Kidney glomerular epithelial cell (primary cell): ENCODE measurements at regions not wholly inside any gene's neighbourhood (a gene's known extent, or its start where the extent isn't known, plus 50 kb on each side); places are given as distances from the start of the nearest gene placed in this dataset.

Experiments
- DNase-seq: peaks from one replicate; lab custom pipeline; 2025; lab: John Stamatoyannopoulos, UW

DNA sequence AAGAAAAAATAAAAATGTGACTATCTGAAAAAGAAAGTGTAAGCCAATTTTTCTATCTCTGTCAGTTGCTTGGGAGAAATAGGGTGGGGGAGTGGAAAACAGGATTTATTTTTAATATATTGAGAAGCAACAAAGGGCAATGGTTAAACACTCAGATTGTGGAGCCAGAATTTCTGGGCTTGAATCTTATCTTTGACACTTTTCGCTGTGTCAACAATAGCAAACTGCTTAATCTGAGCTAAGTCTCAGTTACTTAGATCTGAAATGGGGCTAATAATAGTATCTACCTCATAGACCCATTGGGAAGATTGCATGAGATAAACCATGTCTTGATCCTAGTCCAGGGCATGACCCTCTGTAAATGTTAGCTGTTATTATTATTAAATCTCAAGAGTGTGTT, 468.1 kb downstream of the ADGRL2 start:
- no peak for DNase-seq

DNA sequence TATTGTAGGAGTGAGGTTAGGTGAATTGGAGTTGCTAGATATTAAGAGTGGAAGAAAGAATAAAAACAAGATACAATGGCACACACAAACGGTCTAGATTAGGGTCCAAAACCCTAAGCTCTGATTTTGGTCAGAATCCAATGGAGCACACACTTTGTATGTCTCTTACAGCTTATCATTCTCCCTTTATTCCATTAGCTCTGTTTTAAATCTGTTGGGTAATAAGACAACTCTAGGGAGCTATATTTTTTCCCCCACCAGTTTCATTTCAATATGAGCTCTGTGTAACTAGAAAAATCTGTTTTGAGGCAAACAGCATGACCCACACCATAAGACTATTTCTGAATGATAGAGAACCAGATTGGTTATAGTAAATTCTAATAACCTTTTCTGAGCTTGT, 465.6 kb downstream of the ADGRL2 start:
- no peak for DNase-seq

GRCh38 chr1:82265436-82265835, 464.7 kb downstream of the ADGRL2 start:
- DNase-seq, result no peak

DNA sequence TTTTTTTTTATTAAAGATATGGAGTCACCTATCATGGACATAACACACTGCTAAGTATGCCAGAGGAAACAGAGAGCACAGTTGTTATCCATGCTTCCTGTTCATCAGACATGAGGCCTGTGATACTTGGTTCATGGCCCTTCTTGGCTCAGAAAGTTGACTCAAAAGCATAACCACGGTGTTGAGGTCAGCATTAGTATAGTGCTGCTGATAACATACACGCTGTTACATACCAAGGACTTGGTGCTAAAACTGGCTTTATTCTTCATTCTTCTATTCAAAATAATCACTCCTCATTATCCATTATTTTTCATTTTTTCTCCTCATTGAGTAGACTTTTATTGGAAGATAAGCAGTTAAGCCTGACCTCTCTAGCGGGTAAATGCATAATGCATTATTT, 464.1 kb downstream of the ADGRL2 start:
- DNase-seq, result no peak

DNA sequence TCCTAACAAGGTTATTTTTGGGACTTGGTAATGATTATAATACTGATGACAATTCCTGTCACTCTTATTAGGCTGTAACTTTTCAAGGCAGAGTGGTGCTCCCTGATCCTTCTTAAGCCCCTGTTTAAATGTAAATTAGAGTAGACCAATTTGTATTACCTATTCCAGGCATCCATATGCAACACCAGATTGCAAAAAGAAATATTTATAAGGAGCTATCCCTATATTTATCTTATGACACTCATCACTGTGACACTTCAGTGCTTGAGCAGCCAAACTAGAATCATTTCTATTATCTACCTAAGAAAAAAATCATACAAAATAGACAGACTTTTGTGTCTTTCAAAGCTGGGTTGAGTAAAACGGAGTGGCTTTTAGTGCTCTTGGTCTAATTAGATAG, 462.7 kb downstream of the ADGRL2 start:
- no peak for DNase-seq

GRCh38 chr1:82260666-82261065, 459.9 kb downstream of the ADGRL2 start:
- DNase-seq, result no peak

DNA sequence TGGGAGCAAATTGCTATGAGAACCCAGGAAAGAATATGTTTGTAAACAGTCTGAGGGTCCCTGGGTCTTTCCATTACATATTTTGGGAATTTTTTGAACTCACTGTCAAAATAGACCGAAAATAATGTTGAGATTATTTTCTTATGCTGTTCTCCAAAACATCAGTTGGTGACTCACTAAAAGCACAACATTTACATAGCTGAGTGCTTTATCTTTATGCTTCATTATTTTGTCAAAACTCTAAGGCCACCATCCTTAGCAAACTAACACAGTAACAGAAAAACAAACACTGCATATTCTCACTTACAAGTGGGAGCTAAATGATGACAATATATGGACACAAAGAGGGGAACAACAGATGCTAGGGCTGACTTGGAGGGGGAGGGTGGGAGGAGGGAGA, 459.3 kb downstream of the ADGRL2 start:
- no peak for DNase-seq

GRCh38 chr1:82258887-82259286, 458.2 kb downstream of the ADGRL2 start:
- DNase-seq, result no peak

- no peak for DNase-seq
Observed at GRCh38 chr1:82246050-82246449, 445.3 kb downstream of the ADGRL2 start.

DNA sequence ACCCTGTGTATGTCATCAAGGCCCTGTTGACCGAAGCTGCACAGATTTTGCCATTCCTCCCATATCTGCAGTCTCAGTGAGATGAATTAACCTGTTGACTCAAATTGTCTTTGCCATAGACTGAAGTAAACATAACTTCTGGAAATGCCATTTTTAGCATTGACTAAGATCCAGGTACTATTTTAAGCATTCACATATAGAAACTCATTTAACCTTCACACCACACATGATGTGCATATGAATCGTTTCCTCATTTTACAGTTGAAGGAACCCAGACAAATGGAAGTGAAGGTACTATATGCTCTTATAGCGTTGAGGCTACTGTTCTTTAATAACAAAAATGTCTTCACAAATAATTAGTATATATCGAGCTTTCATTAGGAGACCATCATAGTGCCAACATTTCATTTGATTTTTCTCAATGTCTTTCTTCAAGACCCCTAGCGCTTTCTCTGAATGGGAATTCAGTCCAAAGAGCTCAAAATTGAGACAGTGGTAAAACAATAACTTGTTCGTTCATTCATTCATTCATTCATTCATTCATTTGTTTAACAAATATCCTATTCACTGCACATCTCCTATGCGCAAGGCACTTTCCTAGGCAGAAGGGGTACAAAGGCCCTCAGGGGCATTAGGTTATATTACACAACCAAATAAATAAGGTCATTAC, 444.7 kb downstream of the ADGRL2 start:
- DNase-seq, result no peak

DNA sequence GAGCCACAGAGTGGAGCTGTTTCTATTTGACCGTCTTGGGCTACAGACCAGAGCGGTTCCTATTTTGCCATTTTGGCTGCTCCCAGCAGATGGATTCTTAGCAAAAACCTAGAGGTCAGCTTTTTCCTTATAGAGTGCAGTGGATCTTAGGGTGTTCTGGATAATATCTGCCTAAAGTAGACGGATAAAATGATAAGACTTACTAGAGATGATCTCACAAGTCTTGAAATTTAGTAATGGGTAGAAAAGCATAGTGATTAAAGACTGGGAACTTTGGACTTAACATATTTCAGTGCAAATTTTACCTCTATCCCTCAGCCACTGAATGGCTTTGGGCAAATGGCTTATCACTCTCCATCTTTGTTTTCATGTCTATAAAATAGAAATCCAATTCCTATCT, 439.8 kb downstream of the ADGRL2 start:
- DNase-seq, result no peak

DNA sequence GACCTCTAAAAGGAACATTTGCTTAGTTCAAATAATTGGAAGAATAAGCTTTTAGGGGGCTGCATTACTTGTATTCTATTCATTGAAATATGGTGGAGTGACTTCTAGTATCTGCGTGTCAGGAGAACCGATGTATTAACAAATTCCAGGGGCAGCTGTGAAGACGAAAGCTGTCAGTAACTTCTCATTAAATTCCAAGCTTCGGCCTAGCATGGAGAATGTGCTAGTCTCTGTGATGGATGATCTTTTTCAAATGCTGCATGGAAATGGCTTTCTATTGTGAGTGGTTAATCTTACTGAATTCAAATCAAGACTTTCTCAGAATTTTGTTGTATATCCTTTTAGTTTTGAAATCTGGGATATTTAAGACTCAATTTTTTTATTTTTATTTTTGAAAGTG, 429.9 kb downstream of the ADGRL2 start:
- no peak for DNase-seq

DNA sequence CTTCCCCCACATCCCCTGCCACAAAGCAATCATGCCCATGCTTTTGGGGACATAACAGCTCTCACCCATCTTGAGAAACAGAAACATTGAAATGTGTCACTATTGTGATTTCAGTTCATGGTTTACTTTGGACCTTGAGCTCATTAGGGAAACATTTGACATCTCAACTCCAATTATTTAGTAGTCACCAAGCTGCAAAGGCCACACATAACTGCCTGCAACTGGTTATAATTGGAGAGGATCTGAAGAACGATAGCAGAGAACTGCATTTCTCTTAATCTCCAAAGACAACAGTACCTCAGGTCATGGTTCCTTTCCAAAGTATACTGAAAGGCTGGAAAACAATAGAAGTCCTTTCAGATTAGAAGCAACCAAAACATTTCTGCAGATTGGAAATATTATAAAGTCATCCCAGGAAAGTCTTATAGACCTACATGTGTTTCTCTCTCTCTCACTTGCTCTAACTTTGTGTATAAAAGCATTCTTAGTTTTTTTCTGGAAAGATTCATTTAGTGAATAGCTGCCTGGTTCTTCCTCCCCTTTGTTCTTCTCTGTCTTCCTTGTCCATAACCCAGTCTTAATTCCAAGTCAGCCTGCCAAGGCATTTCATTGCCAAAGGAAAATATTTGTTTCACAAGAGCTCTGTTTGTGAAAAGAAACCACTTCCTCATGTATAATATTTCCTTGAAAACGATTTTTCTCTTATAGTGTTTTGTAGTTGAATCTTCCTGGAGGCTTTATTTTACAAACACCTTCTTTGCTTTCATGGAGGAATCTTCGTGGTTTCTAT, 426.8 kb downstream of the ADGRL2 start:
- no peak for DNase-seq

- no peak for DNase-seq
Observed at GRCh38 chr1:82226186-82226505, 425.4 kb downstream of the ADGRL2 start.

- DNase-seq, result peak; percentile 55
Observed at GRCh38 chr1:82225421-82226185, 424.9 kb downstream of the ADGRL2 start.

DNA sequence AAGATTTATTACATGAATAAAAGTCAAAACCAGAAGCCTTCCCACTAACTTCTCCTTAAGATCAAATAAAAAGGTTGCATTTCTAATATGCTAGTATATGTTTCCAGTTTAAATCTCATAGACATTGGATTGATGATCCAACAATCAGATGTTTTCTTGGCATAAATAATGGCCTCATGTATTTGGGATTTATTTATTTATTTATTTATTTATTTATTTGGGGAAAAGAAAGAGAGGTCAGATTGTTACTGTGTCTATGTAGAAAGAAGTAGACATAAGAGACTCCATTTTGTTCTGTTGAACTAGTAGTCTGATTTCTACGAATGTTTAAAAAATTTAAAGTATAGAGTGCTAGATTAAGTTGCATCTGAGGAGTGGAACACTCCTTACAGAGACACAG, 422.4 kb downstream of the ADGRL2 start:
- DNase-seq, result no peak

GRCh38 chr1:82221721-82222120, 421.0 kb downstream of the ADGRL2 start:
- DNase-seq, result no peak

- DNase-seq, result no peak
Observed at GRCh38 chr1:82220754-82221153, 420.0 kb downstream of the ADGRL2 start.

DNA sequence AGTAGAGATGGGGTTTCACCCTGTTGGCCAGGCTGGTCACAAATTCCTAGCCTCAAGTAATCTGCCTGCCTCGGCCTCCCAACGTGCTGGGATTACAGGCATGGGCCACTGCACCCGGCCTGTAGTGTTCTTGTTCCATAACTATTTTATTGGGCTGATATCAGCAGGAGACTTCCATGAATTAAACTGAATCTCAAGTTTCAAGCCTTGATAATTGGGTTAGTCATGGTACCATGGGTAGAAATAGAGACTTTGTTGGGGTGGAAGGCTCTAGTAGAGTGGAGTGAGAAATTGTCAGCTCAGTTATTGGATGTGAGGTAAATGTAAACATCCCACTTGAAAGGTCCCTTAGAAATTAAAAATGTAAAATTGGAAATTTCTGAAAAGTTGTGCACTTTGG, 419.1 kb downstream of the ADGRL2 start:
- no peak for DNase-seq

GRCh38 chr1:82218846-82219245, 418.1 kb downstream of the ADGRL2 start:
- DNase-seq, result no peak

GRCh38 chr1:82215853-82216175, 415.1 kb downstream of the ADGRL2 start:
- DNase-seq, result no peak

GRCh38 chr1:82215056-82215852, 414.5 kb downstream of the ADGRL2 start:
- no peak for DNase-seq

DNA sequence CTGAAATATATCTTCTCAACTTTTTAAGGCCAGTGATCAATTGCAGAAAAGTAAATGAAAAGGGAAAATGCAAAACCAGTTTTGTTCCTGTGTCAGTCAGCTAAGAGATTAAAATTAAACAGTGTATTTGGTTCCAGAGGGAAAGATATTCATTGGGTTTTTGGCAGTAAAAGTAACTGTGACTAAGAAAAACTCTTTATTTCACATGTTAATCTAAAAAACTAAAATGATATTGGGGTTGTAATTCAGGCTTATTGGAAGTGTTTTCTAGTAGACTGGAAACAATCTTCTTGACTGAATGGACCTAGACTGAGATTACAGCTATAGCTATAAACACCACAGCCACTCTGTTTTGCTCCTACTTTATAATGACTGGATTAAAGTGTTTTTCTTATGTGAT, 413.9 kb downstream of the ADGRL2 start:
- DNase-seq, result no peak
